Parathyroid adenoma (tissue), 2 donors: ENCODE measurements at regions not wholly inside any gene's neighbourhood (a gene's known extent, or its start where the extent isn't known, plus 50 kb on each side); places are given as distances from the start of the nearest gene placed in this dataset.

ENCODE experiments used
- H2AFZ ChIP-seq: fragments of 300-600 bp; sonication (generic); one replicate; pipeline ENCODE4 v1.7.0; 2017; ENCODE audit warnings: antibody characterized with exemption, mild to moderate bottlenecking
- H3K27ac ChIP-seq: fragments of 300-600 bp; sonication (generic); one replicate; pipeline ENCODE4 v1.7.0; 2017
- H3K27me3 ChIP-seq: fragments of 300-600 bp; sonication (generic); one replicate; pipeline ENCODE4 v1.7.0; 2017; ENCODE audit warnings: low read length; ENCODE audit not compliant: control insufficient read depth, insufficient read depth
- H3K36me3 ChIP-seq: fragments of 300-600 bp; sonication (generic); one replicate; pipeline ENCODE4 v1.7.0; 2017; ENCODE audit warnings: low read length; ENCODE audit not compliant: control insufficient read depth, insufficient read depth
- H3K4me1 ChIP-seq: fragments of 300-600 bp; sonication (generic); one replicate; pipeline ENCODE4 v1.7.0; 2017; ENCODE audit warnings: control low read depth
- H3K4me2 ChIP-seq: fragments of 300-600 bp; sonication (generic); one replicate; pipeline ENCODE4 v1.7.0; 2017; ENCODE audit warnings: low read length
- H3K4me3 ChIP-seq: fragments of 300-600 bp; sonication (generic); one replicate; pipeline ENCODE4 v1.7.0; 2017; ENCODE audit warnings: low read depth, low read length
- H3K79me2 ChIP-seq: fragments of 300-600 bp; sonication (generic); one replicate; pipeline ENCODE4 v1.7.0; 2017; ENCODE audit warnings: control low read depth
- H3K9ac ChIP-seq: fragments of 300-600 bp; sonication (generic); one replicate; pipeline ENCODE4 v1.7.0; 2017; ENCODE audit warnings: mild to moderate bottlenecking
- H3K9me3 ChIP-seq: fragments of 300-600 bp; sonication (generic); one replicate; pipeline ENCODE4 v1.7.0; 2017; ENCODE audit warnings: low read length; ENCODE audit not compliant: control insufficient read depth
- TF ChIP-seq, protein P1 (sequence below): fragments of 300-600 bp; sonication (generic); IDR thresholded peaks from one replicate; pipeline ENCODE4 v1.7.0; 2017; ENCODE audit warnings: antibody characterized with exemption, mild to moderate bottlenecking
- donor health status: primary hyperparathyroidism.

- H2AFZ ChIP-seq = no peak overlapping the region
- no peak overlapping the region for H3K4me3 ChIP-seq
- H3K9ac ChIP-seq = no peak overlapping the region
- no peak overlapping the region for H3K4me2 ChIP-seq
- no peaks in the 10 kb centered on the region for H3K36me3 ChIP-seq
- H3K9me3 ChIP-seq = no peaks in the 10 kb centered on the region
- no peaks in the 10 kb centered on the region for H3K27me3 ChIP-seq
- H3K79me2 ChIP-seq = no peaks in the 10 kb centered on the region
- H3K27ac ChIP-seq = no peak overlapping the region
- TF ChIP-seq, protein P1, sequence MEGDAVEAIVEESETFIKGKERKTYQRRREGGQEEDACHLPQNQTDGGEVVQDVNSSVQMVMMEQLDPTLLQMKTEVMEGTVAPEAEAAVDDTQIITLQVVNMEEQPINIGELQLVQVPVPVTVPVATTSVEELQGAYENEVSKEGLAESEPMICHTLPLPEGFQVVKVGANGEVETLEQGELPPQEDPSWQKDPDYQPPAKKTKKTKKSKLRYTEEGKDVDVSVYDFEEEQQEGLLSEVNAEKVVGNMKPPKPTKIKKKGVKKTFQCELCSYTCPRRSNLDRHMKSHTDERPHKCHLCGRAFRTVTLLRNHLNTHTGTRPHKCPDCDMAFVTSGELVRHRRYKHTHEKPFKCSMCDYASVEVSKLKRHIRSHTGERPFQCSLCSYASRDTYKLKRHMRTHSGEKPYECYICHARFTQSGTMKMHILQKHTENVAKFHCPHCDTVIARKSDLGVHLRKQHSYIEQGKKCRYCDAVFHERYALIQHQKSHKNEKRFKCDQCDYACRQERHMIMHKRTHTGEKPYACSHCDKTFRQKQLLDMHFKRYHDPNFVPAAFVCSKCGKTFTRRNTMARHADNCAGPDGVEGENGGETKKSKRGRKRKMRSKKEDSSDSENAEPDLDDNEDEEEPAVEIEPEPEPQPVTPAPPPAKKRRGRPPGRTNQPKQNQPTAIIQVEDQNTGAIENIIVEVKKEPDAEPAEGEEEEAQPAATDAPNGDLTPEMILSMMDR = no peak
- no peaks in the 10 kb centered on the region for H3K4me1 ChIP-seq
Observed at GRCh38 chr9:135385793-135386192, 93.8 kb upstream of the PPP1R26 start.

- no peaks in the 10 kb centered on the region for H3K79me2 ChIP-seq
- no peaks in the 10 kb centered on the region for H3K27me3 ChIP-seq
- no peaks in the 10 kb centered on the region for H3K36me3 ChIP-seq
- TF ChIP-seq, protein P1 = no peak
- no peak overlapping the region for H3K27ac ChIP-seq
- no peak overlapping the region for H3K9ac ChIP-seq
- no peaks in the 10 kb centered on the region for H3K4me1 ChIP-seq
- no peak overlapping the region for H3K4me2 ChIP-seq
- no peaks in the 10 kb centered on the region for H3K9me3 ChIP-seq
- no peak overlapping the region for H2AFZ ChIP-seq
- no peak overlapping the region for H3K4me3 ChIP-seq
Observed at GRCh38 chr9:135387976-135388375, 91.6 kb upstream of the PPP1R26 start.

GRCh38 chr9:135388530-135388929, 91.1 kb upstream of the PPP1R26 start:
- H3K27me3 ChIP-seq = no peaks in the 10 kb centered on the region

GRCh38 chr9:135391759-135392158, 87.8 kb upstream of the PPP1R26 start:
- no peaks in the 10 kb centered on the region for H3K4me1 ChIP-seq
- TF ChIP-seq, protein P1 = no peak
- no peak overlapping the region for H2AFZ ChIP-seq
- H3K36me3 ChIP-seq = no peaks in the 10 kb centered on the region
- no peak overlapping the region for H3K4me3 ChIP-seq
- no peaks in the 10 kb centered on the region for H3K9me3 ChIP-seq
- H3K9ac ChIP-seq = no peak overlapping the region
- H3K27ac ChIP-seq = no peak overlapping the region
- H3K79me2 ChIP-seq = no peaks in the 10 kb centered on the region
- H3K27me3 ChIP-seq = no peaks in the 10 kb centered on the region
- no peak overlapping the region for H3K4me2 ChIP-seq

More at GRCh38 chr9:135388530-135388929, 91.1 kb upstream of the PPP1R26 start:
- TF ChIP-seq, protein P1 = no peak
- H3K27ac ChIP-seq = no peak overlapping the region
- no peaks in the 10 kb centered on the region for H3K79me2 ChIP-seq
- H3K36me3 ChIP-seq = no peaks in the 10 kb centered on the region
- no peaks in the 10 kb centered on the region for H3K9me3 ChIP-seq
- no peak overlapping the region for H3K4me2 ChIP-seq
- H2AFZ ChIP-seq = no peak overlapping the region
- no peaks in the 10 kb centered on the region for H3K4me1 ChIP-seq
- H3K4me3 ChIP-seq = no peak overlapping the region
- no peak overlapping the region for H3K9ac ChIP-seq

- TF ChIP-seq, protein P1 = no peak
- H3K27me3 ChIP-seq = no peaks in the 10 kb centered on the region
- H3K4me2 ChIP-seq = no peak overlapping the region
- no peaks in the 10 kb centered on the region for H3K4me1 ChIP-seq
- no peak overlapping the region for H3K4me3 ChIP-seq
- H2AFZ ChIP-seq = no peak overlapping the region
- H3K9ac ChIP-seq = no peak overlapping the region
- no peaks in the 10 kb centered on the region for H3K9me3 ChIP-seq
- H3K79me2 ChIP-seq = no peaks in the 10 kb centered on the region
- no peak overlapping the region for H3K27ac ChIP-seq
- no peaks in the 10 kb centered on the region for H3K36me3 ChIP-seq
Observed at GRCh38 chr9:135392511-135392910, 87.1 kb upstream of the PPP1R26 start.
